OCI-LY7 (cell line): ENCODE measurements at regions not wholly inside any gene's neighbourhood (a gene's known extent, or its start where the extent isn't known, plus 50 kb on each side); places are given as distances from the start of the nearest gene placed in this dataset.

Source experiments
- BruUV-seq: library from RNA; stranded (reverse); fragments of 400-500 nt; replicated peaks from 2 replicates; lab custom pipeline; 2021; lab: Mats Ljungman, UMichigan
- CTCF ChIA-PET: fragments of 300-600 bp; sonication (Branson Sonifier 250); formaldehyde crosslinking; loops from one replicate; lab custom pipeline; 2022; ENCODE audit warnings: antibody characterized with exemption; ENCODE audit not compliant: unreplicated experiment; lab: Charles Lee
- POLR2A ChIA-PET: fragments of 300-600 bp; sonication (Branson Sonifier 250); formaldehyde crosslinking; loops from one replicate; lab custom pipeline; 2022; ENCODE audit warnings: antibody characterized with exemption; lab: Charles Lee
- DNase-seq: peaks from one replicate; pipeline ENCODE4 v3.0.0-alpha.2; 2015; ENCODE audit warnings: low spot score
- H2AFZ ChIP-seq: fragments of 200-600 bp; sonication (generic), shearing (Covaris generic); 2 replicates; pipeline ENCODE4 v1.6.1; 2014; ENCODE audit warnings: mild to moderate bottlenecking, antibody characterized with exemption, low read length, moderate library complexity
- H3K27ac ChIP-seq: fragments of 200-600 bp; sonication (generic); 2 replicates; pipeline ENCODE4 v1.5.1; 2014; ENCODE audit warnings: mixed run types, low read depth, mild to moderate bottlenecking, moderate library complexity, low read length, inconsistent platforms; ENCODE audit not compliant: poor library complexity, severe bottlenecking
- H3K36me3 ChIP-seq: fragments of 200-600 bp; sonication (generic); 2 replicates; pipeline ENCODE4 v1.6.1; 2014; ENCODE audit warnings: mild to moderate bottlenecking, antibody characterized with exemption, low read length, moderate library complexity, mixed read lengths; ENCODE audit not compliant: insufficient read depth
- H3K4me1 ChIP-seq: fragments of 200-600 bp; sonication (generic); 2 replicates; pipeline ENCODE4 v1.5.1; 2014; ENCODE audit warnings: mild to moderate bottlenecking, low read length; ENCODE audit not compliant: insufficient read depth, poor library complexity, severe bottlenecking
- H3K4me2 ChIP-seq: fragments of 200-600 bp; sonication (generic); 2 replicates; pipeline ENCODE4 v1.6.1; 2014; ENCODE audit warnings: mild to moderate bottlenecking, low read length
- H3K4me3 ChIP-seq: fragments of 200-600 bp; sonication (generic); 2 replicates; pipeline ENCODE4 v1.5.1; 2014; ENCODE audit warnings: mild to moderate bottlenecking, low read depth, low read length; ENCODE audit not compliant: poor library complexity, severe bottlenecking
- H3K79me2 ChIP-seq: fragments of 200-600 bp; sonication (generic); 2 replicates; pipeline ENCODE4 v1.6.1; 2016; ENCODE audit warnings: low read depth, mild to moderate bottlenecking, low read length, moderate library complexity, mixed read lengths; ENCODE audit not compliant: insufficient read depth
- H3K9me2 ChIP-seq: fragments of 200-600 bp; sonication (generic); 2 replicates; pipeline ENCODE4 v1.6.1; 2016; ENCODE audit warnings: mild to moderate bottlenecking, low read length, mixed read lengths; ENCODE audit not compliant: insufficient read depth
- H3K9me3 ChIP-seq: fragments of 200-600 bp; sonication (generic); 2 replicates; pipeline ENCODE4 v1.6.1; 2014; ENCODE audit warnings: mild to moderate bottlenecking, mixed run types, low read length, mixed read lengths
- H4K20me1 ChIP-seq: fragments of 200-600 bp; sonication (generic); 2 replicates; pipeline ENCODE4 v1.6.1; 2014; ENCODE audit warnings: mild to moderate bottlenecking, antibody characterized with exemption, low read length, moderate library complexity, mixed read lengths; ENCODE audit not compliant: insufficient read depth
- CTCF ChIP-seq: fragments of 200-600 bp; sonication (generic); conservative IDR thresholded peaks from 2 replicates; pipeline ENCODE4 v1.5.1; 2014; ENCODE audit warnings: mild to moderate bottlenecking, antibody characterized with exemption, low read length, moderate library complexity, mixed read lengths
- EZH2phosphoT487 ChIP-seq: fragments of 200-600 bp; sonication (generic); IDR thresholded peaks from 2 replicates; pipeline ENCODE4 v1.6.1; 2018; ENCODE audit warnings: low read depth, borderline replicate concordance, mild to moderate bottlenecking, mixed run types, antibody characterized with exemption, low read length, moderate library complexity, mixed read lengths
- intact Hi-C: fragments of 100-400 bp; cut with micrococcal nuclease; formaldehyde crosslinking; loops from one replicate; pipeline ENCODE4 v1.10.0; 2022; ENCODE audit not compliant: unreplicated experiment

GRCh38 chr3:105938806-105939205, 70.0 kb upstream of the CBLB start:
- H3K4me3 ChIP-seq, result no peak overlapping the region
- no peak overlapping the region for H3K4me2 ChIP-seq
- CTCF ChIA-PET, result no interaction called here
- no peaks in the 10 kb centered on the region for H3K36me3 ChIP-seq
- no peaks in the 10 kb centered on the region for H3K9me3 ChIP-seq
- no peak overlapping the region for H3K27ac ChIP-seq
- H3K79me2 ChIP-seq, result no peaks in the 10 kb centered on the region
- intact Hi-C loops, result no loop called here
- TF ChIP-seq EZH2phosphoT487, result no peak
- no peak for TF ChIP-seq CTCF
- H4K20me1 ChIP-seq, result no peaks in the 10 kb centered on the region
- POLR2A ChIA-PET, result interaction anchor here (1.6 kb wide), 1 partner anchor 16 kb away, joined by 3 read pairs; no protein-coding TSS in a partner anchor
- no TSS peak for BruUV-seq
- no peak for DNase-seq
- H3K9me2 ChIP-seq, result no peaks in the 10 kb centered on the region
- no peak overlapping the region for H2AFZ ChIP-seq
- no peaks in the 10 kb centered on the region for H3K4me1 ChIP-seq

DNA sequence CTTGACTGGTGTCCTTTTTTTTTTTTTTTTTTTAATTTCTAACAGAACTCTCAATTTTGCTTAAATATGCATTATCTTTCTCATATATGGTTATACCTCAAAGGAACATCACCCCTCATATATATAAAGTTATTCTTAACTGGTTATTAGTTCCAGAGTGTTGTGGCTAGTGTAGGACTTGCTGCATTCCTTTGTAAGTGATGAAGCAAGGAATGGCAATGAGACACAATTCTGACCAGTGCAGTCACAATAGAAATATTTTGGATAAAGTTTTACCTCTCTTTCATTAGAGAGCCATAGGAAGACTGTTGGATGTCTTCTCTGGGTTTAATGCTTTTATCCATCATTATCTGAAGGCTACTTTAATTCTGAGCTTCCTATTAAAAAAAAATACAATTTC, 75.5 kb upstream of the CBLB start:
- no TSS peak for BruUV-seq
- Histone ChIP-seq H3K4me1 (no peaks in the 10 kb centered on the region), H4K20me1 (no peaks in the 10 kb centered on the region), H3K9me3 (no peaks in the 10 kb centered on the region), H3K36me3 (no peaks in the 10 kb centered on the region), H3K4me2 (no peak overlapping the region), H3K4me3 (no peak overlapping the region), H3K27ac (no peak overlapping the region), H2AFZ (no peak overlapping the region), H3K9me2 (no peaks in the 10 kb centered on the region), H3K79me2 (no peaks in the 10 kb centered on the region)
- TF ChIP-seq CTCF, result no peak
- no peak for TF ChIP-seq EZH2phosphoT487
- CTCF ChIA-PET, result no interaction called here
- intact Hi-C loops, result no loop called here
- DNase-seq, result no peak
- POLR2A ChIA-PET, result no interaction called here

DNA sequence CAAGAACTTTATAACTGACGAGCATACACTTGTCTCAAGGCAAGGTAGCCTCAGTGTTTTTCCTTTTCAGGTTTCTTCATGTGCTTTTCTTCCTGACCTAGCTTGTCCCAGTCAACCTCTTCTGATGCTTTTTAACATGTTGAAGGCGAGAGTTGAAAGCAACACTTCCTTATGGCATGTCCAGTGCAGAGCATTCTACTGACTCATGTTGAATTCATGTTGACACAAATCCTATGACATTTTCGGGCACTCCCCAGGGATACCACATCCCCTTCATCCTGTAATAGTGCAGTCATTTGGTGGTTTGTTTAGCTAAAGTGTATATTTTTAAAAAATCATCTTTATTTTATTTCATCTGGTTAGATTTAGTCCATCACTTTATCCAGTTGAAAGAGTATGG, 75.9 kb upstream of the CBLB start:
- Histone ChIP-seq H2AFZ (no peak overlapping the region), H3K79me2 (no peaks in the 10 kb centered on the region), H3K4me3 (no peak overlapping the region), H3K4me1 (no peaks in the 10 kb centered on the region), H4K20me1 (no peaks in the 10 kb centered on the region), H3K9me3 (no peaks in the 10 kb centered on the region), H3K9me2 (no peaks in the 10 kb centered on the region), H3K36me3 (no peaks in the 10 kb centered on the region), H3K4me2 (no peak overlapping the region), H3K27ac (no peak overlapping the region)
- TF ChIP-seq EZH2phosphoT487 (no peak), CTCF (no peak)
- intact Hi-C loops, result no loop called here
- ChIA-PET CTCF (no interaction called here), POLR2A (no interaction called here)
- no TSS peak for BruUV-seq
- no peak for DNase-seq
